Heart left ventricle (tissue), 16 donors: ENCODE measurements at regions not wholly inside any gene's neighbourhood (a gene's known extent, or its start where the extent isn't known, plus 50 kb on each side); places are given as distances from the start of the nearest gene placed in this dataset.

Experiments
- ATAC-seq, 4 donors: fragments of 200-7000 bp; cut with Tn5 transposase; one replicate each; pipeline ENCODE4 v1.9.1; 2020 to 2022; ENCODE audit warnings: moderate library complexity in 4 of 4, mild to moderate bottlenecking in 3 of 4, moderate number of reproducible peaks in 1 of 4
- DNase-seq, 5 donors: peaks; one replicate each; pipeline ENCODE4 v3.0.0-alpha.2; 2020
- H3K27ac ChIP-seq, 12 donors: fragments of 200-600 bp; sonication (generic) in 4 of 12; one replicate each; pipeline versions ENCODE4 v1.5.0 to v1.8.0; 2016 to 2022; ENCODE audit warnings: mild to moderate bottlenecking in 2 of 12
- H3K27me3 ChIP-seq, 9 donors: fragments of 200-600 bp; sonication (generic) in 2 of 9; one replicate each; pipeline versions ENCODE4 v1.5.1 to v1.8.0; 2016 to 2022; ENCODE audit warnings: mild to moderate bottlenecking in 3 of 9
- H3K36me3 ChIP-seq, 9 donors: fragments of 200-600 bp; sonication (generic) in 2 of 9; one replicate each; pipeline versions ENCODE4 v1.5.0 to v1.8.0; 2018 to 2022; ENCODE audit warnings: mild to moderate bottlenecking in 2 of 9
- H3K4me1 ChIP-seq, 12 donors: fragments of 200-600 bp; sonication (generic) in 4 of 12; one replicate each; pipeline versions ENCODE4 v1.5.0 to v1.8.0; 2016 to 2022; ENCODE audit warnings: mild to moderate bottlenecking in 3 of 12
- H3K4me3 ChIP-seq, 12 donors: fragments of 200-600 bp; sonication (generic) in 4 of 12; one replicate each; pipeline versions ENCODE4 v1.5.0 to v1.8.0; 2017 to 2022; ENCODE audit warnings: mild to moderate bottlenecking in 9 of 12, moderate library complexity in 4 of 12
- H3K9me3 ChIP-seq, 12 donors: fragments of 200-600 bp; sonication (generic) in 4 of 12; one replicate each; pipeline versions ENCODE4 v1.5.0 to v1.8.0; 2016 to 2022; ENCODE audit warnings: mild to moderate bottlenecking in 1 of 12
- CTCF ChIP-seq, 12 donors: fragments of 200-600 bp; sonication (generic) in 4 of 12; IDR thresholded peaks; one replicate each; pipeline versions ENCODE4 v1.5.0 to v1.8.0; 2018 to 2022; ENCODE audit warnings: antibody characterized with exemption in 12 of 12, mild to moderate bottlenecking in 5 of 12
- POLR2A ChIP-seq, 2 donors: fragments of 450-650 bp; IDR thresholded peaks; one replicate each; pipeline ENCODE4 v1.6.1; 2017; ENCODE audit warnings: antibody characterized with exemption in 2 of 2, mild to moderate bottlenecking in 2 of 2, moderate library complexity in 2 of 2
- WGBS, 4 donors: extraction: QIAGEN DNeasy Blood & Tissue Kit in 2 of 4; methylation state at CpG; one replicate each; pipeline versions ENCODE4 v1.1.5 to v1.1.7; 2013 to 2018; 5-methylcytosine and 5-hydroxymethylcytosine counted together
- intact Hi-C, 10 donors: fragments of 100-400 bp; cut with DNase I; formaldehyde crosslinking; loops; one replicate each; pipeline versions ENCODE4 v1.11.1 to v1.14.2; 2022
- donor health status: ischemic (EF 13 %, LVEDD 7.1; RV severe dilation, severe dysfunction).
- donor health status: healthy with polysubstance abuse.
- donor health status: DM: no; HTN: yes; CAD: no.
- donor health status: DM: no; HTN: no; CAD: no.
- donor health status: ischemic (EF 25% LVEDD 6.9; RV normal size, moderate dysfunction).
- donor health status: ischemic (EF 25% LVEDD 5.7; RV mildly dilated, moderate dysfunction).
- donor health status: healthy.
- donor health status: DM: yes; HTN: yes; CAD: no.
- donor health status: ischemic (EF 35%, LVEDD 5.7; RV mildly dilated, moderate dysfunction).
- donor health status: nonischemic (EF 11% LVEDD 7.7; RV severe dilation, severe dysfunction).
- donor health status: DM: yes; HTN: yes; CAD: no.
- donor health status: PGD.
- donor health status: ischemic (EF 29% LVEDD 5.4; RV normal size, mild dysfunction).
- donor health status: nonischemic (EF 23%, LVEDD 6.1; RV moderate dilation, normal function).

DNA sequence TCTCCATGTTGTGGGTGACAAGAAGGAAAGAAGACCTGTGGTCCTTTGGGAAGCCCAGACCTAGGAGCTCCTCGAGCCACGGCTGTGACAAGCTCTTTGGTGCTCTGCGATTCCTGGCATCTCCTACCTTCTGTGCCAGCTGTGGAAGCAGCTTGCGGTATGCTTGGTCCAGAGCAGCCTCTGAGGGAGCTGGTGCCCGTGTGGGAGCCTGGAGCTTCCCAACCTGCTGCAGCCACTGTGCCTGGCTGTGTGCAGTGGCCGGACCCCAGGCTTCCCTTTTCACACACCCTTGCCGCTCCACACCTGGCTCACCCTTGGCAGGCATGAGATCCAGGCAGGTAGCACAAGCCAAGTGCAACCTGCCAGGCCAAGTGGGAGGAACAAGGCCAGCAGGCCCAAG lies 1328.6 kb upstream of the SLC39A10 start:
- Histone ChIP-seq H3K27ac (no peak overlapping the region), H3K4me3 (no peak overlapping the region), H3K4me1 (no peaks in the 10 kb centered on the region), H3K9me3 (no peaks in the 10 kb centered on the region), H3K36me3 (no peaks in the 10 kb centered on the region), H3K27me3 (no peaks in the 10 kb centered on the region)
- WGBS, 4 donors, result 81 to 88% (median 83%) methylated on average over 7 of the region's 7 CpGs
- intact Hi-C loops, result no loop called here
- ATAC-seq (no peak), DNase-seq (no peak)
- TF ChIP-seq CTCF (IDR thresholded peaks at IDR 0.05) (no peak), POLR2A (IDR thresholded peaks at IDR 0.05) (no peak)

DNA sequence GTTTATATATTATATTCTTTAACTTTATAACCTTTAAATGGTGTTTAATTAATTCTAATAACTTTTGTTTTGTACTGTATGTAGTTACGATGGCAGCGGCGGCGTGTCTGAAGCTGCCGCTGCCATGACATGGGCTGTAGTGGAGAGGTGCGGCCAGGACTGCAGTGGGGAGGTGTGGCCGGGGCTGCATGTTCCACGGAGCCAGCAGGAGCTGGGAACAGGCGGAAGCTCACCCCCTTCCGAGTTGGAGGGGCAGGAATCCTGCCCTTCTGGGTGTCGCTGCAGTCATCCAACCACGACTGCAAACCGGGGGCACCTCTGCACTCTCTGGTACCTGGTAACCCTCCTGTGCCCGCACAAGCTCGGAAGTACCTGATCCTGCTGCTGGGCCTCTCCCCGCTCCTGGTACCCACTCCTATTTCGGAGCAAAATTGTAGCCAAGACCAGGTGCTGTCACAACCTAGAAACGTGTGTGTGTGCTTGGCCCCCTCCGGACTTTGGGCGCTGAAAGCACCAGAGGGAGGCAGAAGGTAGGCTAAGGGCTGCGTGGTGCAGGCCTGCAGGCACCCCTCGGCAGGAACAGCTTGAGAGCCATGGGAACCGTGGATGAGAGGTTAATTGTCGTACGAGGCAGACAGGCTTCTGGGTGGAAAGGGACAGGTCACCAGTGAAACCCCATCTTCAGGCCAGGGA lies 1329.7 kb upstream of the SLC39A10 start:
- Histone ChIP-seq H3K27me3 (no peaks in the 10 kb centered on the region), H3K36me3 (no peaks in the 10 kb centered on the region), H3K4me3 (no peak overlapping the region), H3K4me1 (no peaks in the 10 kb centered on the region), H3K27ac (no peak overlapping the region), H3K9me3 (no peaks in the 10 kb centered on the region)
- WGBS, 4 donors, result 88 to 89% (median 89%) methylated on average over 19 to 25 of the region's 25 CpGs
- intact Hi-C loops, result no loop called here
- ATAC-seq (no peak), DNase-seq (no peak)
- TF ChIP-seq CTCF (IDR thresholded peaks at IDR 0.05), result no peak
- TF ChIP-seq POLR2A (IDR thresholded peaks at IDR 0.05), result no peak

DNA sequence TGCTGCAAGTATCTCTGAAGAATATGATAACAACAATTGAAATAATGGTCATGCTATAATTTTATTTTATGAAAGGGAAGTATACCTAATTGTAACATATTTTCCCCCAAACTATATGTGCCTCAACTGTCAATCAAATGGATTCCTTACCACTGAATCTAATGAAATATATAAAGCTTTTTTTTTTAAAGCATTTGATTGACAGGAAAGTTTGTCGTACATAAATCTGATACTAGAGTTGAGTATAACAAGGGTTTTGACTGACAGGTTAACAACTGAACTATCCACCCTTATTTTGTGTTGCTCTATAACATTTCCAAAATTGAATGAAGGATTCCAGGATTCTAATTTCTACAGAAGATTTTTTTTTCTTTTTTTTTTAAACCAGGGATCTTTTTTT lies 1333.3 kb upstream of the SLC39A10 start:
- Histone ChIP-seq H3K27ac (no peak overlapping the region), H3K4me3 (no peak overlapping the region), H3K9me3 (no peaks in the 10 kb centered on the region), H3K36me3 (no peaks in the 10 kb centered on the region), H3K27me3 (no peaks in the 10 kb centered on the region), H3K4me1 (no peaks in the 10 kb centered on the region)
- WGBS, 4 donors, result 73 to 86% (median 83%) methylated on average over 1 of the region's 1 CpG
- DNase-seq, result no peak
- TF ChIP-seq CTCF (IDR thresholded peaks at IDR 0.05), result no peak
- no peak for TF ChIP-seq POLR2A (IDR thresholded peaks at IDR 0.05)
- ATAC-seq, result no peak
- intact Hi-C loops, result no loop called here

DNA sequence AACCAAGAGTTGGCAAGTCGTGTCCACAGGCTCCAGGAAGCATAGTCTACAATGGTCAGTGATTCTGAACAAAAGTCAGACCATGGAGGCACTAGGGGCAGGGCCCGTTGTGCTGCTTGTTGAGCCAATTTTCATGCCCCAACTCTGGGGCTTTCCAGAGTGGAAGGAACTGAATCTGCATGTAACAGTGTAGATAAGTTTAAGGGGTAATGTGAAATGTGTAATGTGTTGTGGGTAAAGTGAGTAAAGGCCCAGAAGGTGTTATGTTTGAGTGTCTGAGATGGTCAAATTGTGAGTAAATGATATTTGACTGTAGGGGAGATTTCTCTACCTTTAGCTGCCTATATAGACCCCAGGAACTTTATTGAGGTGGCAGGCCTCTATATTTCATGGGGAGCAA lies 1336.5 kb upstream of the SLC39A10 start:
- H3K9me3 ChIP-seq, result no peaks in the 10 kb centered on the region
- H3K4me1 ChIP-seq, result no peaks in the 10 kb centered on the region
- TF ChIP-seq POLR2A (IDR thresholded peaks at IDR 0.05) (no peak), CTCF (IDR thresholded peaks at IDR 0.05) (no peak)
- no peak overlapping the region for H3K27ac ChIP-seq
- H3K27me3 ChIP-seq, result no peaks in the 10 kb centered on the region
- WGBS, 4 donors, result 61 to 70% (median 65%) methylated on average over 2 of the region's 2 CpGs
- DNase-seq (no peak), ATAC-seq (no peak)
- intact Hi-C loops, result no loop called here
- H3K36me3 ChIP-seq, result no peaks in the 10 kb centered on the region
- no peak overlapping the region for H3K4me3 ChIP-seq
